Activated CD4-positive, alpha-beta T cell treated with anti-CD3 and anti-CD28 coated beads, Interleukin-2, amount 10 ng/mL, durations not matched to agents 24 days and 14 days (primary cell): ENCODE measurements at regions not wholly inside any gene's neighbourhood (a gene's known extent, or its start where the extent isn't known, plus 50 kb on each side); places are given as distances from the start of the nearest gene placed in this dataset.
"Not testable (repeated sequence)": the region's sequence is repeated elsewhere in the genome, so short reads cannot be mapped to it uniquely, and the experiment has no call there.

Experiments used
- DNase-seq: peaks from one replicate; pipeline ENCODE4 v3.0.0; 2022
- H3K27ac Mint-ChIP-seq: one replicate; pipeline ENCODE4 v1.8.0; 2022; ENCODE audit warnings: mild to moderate bottlenecking, mixed read lengths
- H3K27me3 Mint-ChIP-seq: one replicate; pipeline ENCODE4 v1.8.0; 2022; ENCODE audit warnings: mixed read lengths
- H3K36me3 Mint-ChIP-seq: one replicate; pipeline ENCODE4 v1.8.0; 2022; ENCODE audit warnings: low read depth, mild to moderate bottlenecking, mixed read lengths
- H3K4me1 Mint-ChIP-seq: one replicate; pipeline ENCODE4 v1.8.0; 2021; ENCODE audit warnings: mixed read lengths
- H3K4me3 Mint-ChIP-seq: one replicate; pipeline ENCODE4 v1.8.0; 2022; ENCODE audit warnings: mild to moderate bottlenecking, moderate library complexity, mixed read lengths
- H3K9me3 Mint-ChIP-seq: one replicate; pipeline ENCODE4 v1.8.0; 2021; ENCODE audit warnings: mixed read lengths
- intact Hi-C: fragments of 100-400 bp; cut with micrococcal nuclease; formaldehyde crosslinking; loops from one replicate; pipeline ENCODE4 v1.15.1; 2023

DNA sequence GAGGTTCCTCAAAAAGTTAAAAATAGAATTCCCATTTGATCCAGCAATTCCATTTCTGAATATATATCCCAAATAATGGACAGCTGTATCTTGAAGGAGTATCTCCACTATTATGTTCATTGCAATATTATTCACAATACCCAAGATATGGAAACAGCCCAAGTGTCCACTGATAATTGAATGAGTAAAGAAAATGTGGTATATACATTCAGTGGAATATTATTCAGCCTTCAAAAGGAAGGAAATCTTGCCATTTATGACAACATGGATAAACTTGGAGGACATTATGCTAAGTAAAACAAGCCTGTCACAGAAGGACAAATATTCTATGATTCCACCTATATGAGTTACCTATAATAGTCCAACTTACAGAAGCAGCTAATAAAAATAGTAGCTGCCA is 979.0 kb downstream of the SLC6A15 start:
- Mint-ChIP-seq H3K4me3 (no peak overlapping the region), H3K27ac (no peak overlapping the region), H3K27me3 (no peaks in the 10 kb centered on the region), H3K9me3 (no peaks in the 10 kb centered on the region), H3K36me3 (no peaks in the 10 kb centered on the region), H3K4me1 (no peaks in the 10 kb centered on the region)
- intact Hi-C loops: no loop called here
- DNase-seq: no peak

DNA sequence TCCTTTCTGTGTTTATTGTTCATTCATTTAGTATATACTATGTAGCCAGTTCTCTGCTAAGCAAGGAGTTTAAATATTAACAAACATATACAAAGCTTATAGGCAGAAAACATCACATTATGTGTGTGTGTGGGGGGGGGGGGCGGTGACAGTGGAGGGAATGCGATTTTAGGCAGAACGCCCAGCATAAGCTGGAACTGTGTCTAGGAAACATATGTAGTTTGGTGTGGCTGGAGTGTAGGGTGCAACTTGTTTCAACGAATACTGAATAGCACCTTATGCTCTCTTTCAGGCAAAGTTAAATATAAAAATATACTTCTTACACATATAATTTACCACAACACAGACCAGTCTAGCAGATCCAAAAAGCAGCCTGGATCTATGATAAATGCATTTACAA is 980.6 kb downstream of the SLC6A15 start:
- no peaks in the 10 kb centered on the region for H3K27me3 Mint-ChIP-seq

DNA sequence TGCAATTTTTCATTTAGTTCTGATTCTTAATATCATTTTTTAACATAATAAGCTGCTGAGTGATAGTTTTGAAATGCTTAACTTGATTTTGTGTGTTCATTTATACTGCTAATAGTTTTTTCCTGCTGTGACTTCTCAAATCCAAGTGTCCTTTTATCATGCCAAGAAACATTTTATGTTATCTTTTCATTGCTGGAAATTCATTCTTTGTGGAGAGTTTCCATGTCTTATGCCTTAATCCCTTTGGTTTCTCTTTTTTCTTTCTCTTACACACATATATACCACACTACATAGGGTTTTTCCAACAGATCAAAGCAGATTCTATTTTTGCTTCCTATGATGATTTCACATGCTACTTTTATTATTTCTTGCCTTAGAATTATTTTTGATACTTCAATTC is 981.1 kb downstream of the SLC6A15 start:
- H3K4me3 Mint-ChIP-seq: no peak overlapping the region
- no peaks in the 10 kb centered on the region for H3K4me1 Mint-ChIP-seq
- H3K36me3 Mint-ChIP-seq: no peaks in the 10 kb centered on the region
- intact Hi-C loops: no loop called here
- H3K27ac Mint-ChIP-seq: no peak overlapping the region
- DNase-seq: no peak
- H3K27me3 Mint-ChIP-seq: no peaks in the 10 kb centered on the region
- no peaks in the 10 kb centered on the region for H3K9me3 Mint-ChIP-seq

More for the DNA sequence above, 980.6 kb downstream of the SLC6A15 start:
- Mint-ChIP-seq H3K36me3 (no peaks in the 10 kb centered on the region), H3K4me3 (no peak overlapping the region), H3K4me1 (no peaks in the 10 kb centered on the region), H3K9me3 (no peaks in the 10 kb centered on the region), H3K27ac (no peak overlapping the region)
- intact Hi-C loops: no loop called here
- DNase-seq: no peak

DNA sequence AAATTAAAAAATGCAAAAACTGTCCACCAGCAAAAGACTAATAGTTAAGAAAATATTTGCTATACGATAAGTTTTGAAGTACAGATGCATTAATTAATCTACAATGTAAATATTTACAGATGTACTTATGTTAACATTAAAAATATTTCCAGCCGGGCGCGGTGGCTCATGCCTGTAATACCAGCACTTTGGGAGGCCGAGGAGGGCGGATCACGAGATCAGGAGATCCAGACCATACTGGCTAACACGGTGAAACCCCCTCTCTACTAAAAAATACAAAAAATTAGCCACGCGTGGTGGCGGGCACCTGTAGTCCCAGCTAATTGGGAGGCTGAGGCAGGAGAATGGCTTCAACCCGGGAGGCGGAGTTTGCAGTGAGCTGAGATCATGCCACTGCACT is 982.8 kb downstream of the SLC6A15 start:
- H3K27ac Mint-ChIP-seq, H3K27me3 Mint-ChIP-seq, H3K4me3 Mint-ChIP-seq: not testable (repeated sequence)

DNA sequence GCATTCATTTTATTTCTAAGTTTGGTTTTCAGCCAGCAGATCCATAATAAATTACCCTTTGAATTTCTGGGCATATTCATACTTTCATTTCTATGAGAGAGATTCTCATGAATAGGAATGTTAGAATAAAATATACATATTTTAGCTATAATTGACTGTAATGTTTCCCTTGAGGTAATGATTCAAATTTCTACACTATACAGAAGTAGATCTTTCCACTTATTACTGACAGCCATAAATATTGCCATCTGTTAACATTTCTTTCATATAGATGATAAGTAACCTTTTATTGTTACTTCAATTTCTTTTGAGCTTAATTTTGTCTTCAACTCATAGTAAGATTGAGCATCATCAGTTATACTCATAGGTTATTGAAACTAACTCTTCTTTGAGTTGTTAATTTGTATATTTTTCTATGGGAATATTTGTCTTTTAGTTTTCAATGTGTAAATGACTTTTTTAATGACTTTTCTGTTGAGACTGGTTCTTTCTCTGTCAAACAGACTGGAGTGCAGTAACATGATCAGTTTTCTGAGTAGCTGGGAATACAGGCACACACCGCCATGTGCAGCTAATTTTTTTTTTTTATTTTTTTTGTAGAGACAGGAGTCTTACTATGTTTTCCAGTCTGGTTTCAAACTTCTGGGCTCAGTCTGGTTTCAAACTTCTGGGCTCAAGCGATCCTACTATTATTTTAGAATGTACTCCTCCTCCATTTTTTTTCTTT is 991.6 kb downstream of the SLC6A15 start:
- Mint-ChIP-seq H3K36me3 (no peaks in the 10 kb centered on the region), H3K4me1 (no peaks in the 10 kb centered on the region), H3K4me3 (no peak overlapping the region), H3K27ac (no peak overlapping the region), H3K9me3 (no peaks in the 10 kb centered on the region), H3K27me3 (no peaks in the 10 kb centered on the region)
- intact Hi-C loops: no loop called here
- no peak for DNase-seq

More for the DNA sequence above, 982.8 kb downstream of the SLC6A15 start:
- intact Hi-C loops, H3K36me3 Mint-ChIP-seq, DNase-seq, H3K9me3 Mint-ChIP-seq, H3K4me1 Mint-ChIP-seq: not testable (repeated sequence)

DNA sequence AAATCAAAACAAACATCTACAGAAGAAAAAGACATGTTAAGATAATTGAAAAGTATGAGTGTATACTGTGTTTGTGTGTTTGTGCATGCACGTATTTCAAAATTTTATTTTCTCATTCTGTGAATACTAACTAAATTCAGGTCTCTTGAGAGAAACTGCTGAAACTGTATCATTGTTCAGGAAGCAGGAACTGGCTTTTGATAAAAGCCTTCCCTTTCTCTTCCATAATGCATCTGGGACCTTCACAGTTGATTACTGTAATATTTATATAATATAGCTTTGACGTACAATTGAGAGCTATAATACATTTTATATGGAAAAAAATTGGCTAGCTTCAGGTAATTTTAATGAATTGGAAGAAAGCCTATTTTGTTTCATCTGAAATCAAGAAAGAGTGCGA is 993.5 kb downstream of the SLC6A15 start:
- no peaks in the 10 kb centered on the region for H3K4me1 Mint-ChIP-seq
- no peak overlapping the region for H3K27ac Mint-ChIP-seq
- no peaks in the 10 kb centered on the region for H3K9me3 Mint-ChIP-seq
- intact Hi-C loops: no loop called here
- no peak overlapping the region for H3K4me3 Mint-ChIP-seq
- H3K36me3 Mint-ChIP-seq: no peaks in the 10 kb centered on the region
- no peak for DNase-seq
- no peaks in the 10 kb centered on the region for H3K27me3 Mint-ChIP-seq

DNA sequence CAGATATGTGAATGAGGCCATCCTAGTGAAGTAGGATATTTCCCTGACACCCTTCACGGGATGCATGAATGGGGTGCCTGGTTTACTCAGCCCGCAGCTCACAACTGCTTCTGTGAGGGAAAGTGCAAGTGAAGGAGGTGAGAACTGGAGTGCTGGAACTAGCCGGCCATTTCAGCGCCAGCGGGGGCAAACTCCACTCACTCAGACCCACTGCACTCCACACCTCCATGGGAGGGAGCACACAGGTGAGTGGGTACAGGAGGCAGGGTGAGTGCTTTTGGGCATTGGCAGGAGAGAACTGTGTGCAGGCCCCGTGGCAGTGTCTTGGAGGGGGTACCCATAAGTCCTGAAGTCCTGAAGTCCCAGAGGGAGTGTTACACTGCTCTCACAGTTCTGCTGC is 1008.4 kb downstream of the SLC6A15 start:
- H3K36me3 Mint-ChIP-seq: no peaks in the 10 kb centered on the region
- H3K4me1 Mint-ChIP-seq: no peaks in the 10 kb centered on the region
- H3K4me3 Mint-ChIP-seq: no peak overlapping the region
- no peak for DNase-seq
- H3K9me3 Mint-ChIP-seq: peaks cover 14% of the 10 kb centered on the region
- H3K27me3 Mint-ChIP-seq: no peaks in the 10 kb centered on the region
- intact Hi-C loops: no loop called here
- H3K27ac Mint-ChIP-seq: no peak overlapping the region

DNA sequence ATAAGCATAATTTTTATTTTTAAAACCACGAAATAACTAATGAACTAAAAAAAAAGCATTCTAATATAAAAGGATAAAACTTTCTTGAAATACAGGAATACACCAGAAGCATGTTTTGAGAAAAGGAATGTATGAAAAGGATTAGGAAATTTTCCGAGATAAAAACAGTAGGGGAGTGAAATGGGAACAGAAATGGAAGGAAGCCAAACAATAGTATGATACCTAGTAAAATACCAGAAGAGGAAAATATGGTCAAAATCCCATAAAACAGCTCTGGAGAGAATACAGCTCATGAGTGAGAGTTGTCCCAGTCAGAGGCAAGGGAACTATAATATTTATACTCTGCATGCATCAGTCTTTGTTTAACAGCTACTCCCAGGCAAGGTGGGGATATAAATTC is 1016.2 kb downstream of the SLC6A15 start:
- Mint-ChIP-seq H3K27me3 (no peaks in the 10 kb centered on the region), H3K4me3 (no peak overlapping the region), H3K9me3 (peaks cover 9% of the 10 kb centered on the region), H3K27ac (no peak overlapping the region), H3K36me3 (no peaks in the 10 kb centered on the region), H3K4me1 (no peaks in the 10 kb centered on the region)
- intact Hi-C loops: no loop called here
- no peak for DNase-seq

DNA sequence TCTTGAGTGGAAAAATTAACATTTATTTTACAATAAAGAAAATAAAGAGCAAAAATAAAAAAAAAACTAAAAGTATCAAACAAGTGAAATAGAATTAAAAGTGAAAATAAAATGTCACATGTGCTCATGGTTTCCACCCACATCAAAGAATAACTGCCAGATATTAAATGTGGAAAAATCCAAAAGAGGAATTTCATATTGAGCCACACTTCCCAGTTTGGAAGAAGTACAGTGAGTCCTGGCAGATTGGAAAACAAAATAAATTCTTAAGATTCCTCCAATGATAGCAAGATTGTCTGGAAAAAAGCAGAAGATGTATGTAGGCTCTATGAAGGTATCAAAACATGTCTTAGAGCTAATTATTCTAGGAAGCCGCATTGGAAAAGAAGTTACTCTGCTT is 1019.5 kb downstream of the SLC6A15 start:
- intact Hi-C loops: no loop called here
- Mint-ChIP-seq H3K4me1 (no peaks in the 10 kb centered on the region), H3K9me3 (no peaks in the 10 kb centered on the region), H3K36me3 (no peaks in the 10 kb centered on the region), H3K4me3 (no peak overlapping the region), H3K27me3 (no peaks in the 10 kb centered on the region), H3K27ac (no peak overlapping the region)
- no peak for DNase-seq

DNA sequence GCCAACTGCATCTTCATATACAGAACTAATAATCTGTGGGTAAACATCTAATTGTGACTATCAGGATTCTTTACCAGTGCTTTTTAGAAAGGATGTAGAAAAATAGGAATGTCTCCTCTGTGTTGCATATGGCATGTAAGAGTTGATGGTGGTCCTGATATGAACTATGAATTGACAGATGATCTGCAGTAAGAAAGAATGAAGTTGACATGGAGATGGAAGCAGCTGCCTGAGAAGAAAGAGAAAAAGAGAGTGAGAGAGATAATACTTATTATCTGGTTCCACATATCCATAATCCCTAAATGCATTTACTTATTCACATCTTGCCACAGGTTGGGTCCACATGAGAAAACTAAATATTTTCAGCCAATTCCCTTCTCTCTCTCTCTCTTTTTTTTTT is 1022.9 kb downstream of the SLC6A15 start:
- Mint-ChIP-seq H3K27me3 (no peaks in the 10 kb centered on the region), H3K27ac (no peak overlapping the region), H3K9me3 (no peaks in the 10 kb centered on the region), H3K4me1 (no peaks in the 10 kb centered on the region), H3K4me3 (no peak overlapping the region), H3K36me3 (no peaks in the 10 kb centered on the region)
- DNase-seq: no peak
- intact Hi-C loops: no loop called here

DNA sequence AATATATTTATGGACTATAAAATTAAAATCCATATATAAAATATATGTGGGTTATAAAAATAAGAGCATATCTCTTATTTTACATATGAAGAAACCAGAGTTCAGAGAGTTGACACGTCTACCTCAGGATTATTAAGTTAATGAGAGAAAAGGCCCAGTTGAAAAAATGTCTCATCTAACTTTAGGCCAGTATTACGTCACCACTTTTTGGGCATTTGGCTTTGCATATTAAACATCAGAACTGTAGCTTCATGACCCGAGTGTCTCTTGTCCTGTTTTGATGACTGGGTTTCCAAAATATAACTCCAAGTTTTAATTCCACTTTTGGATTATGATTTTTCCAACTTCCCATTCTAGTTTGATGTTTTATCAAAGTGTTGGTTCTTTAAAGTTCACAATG is 1026.1 kb downstream of the SLC6A15 start:
- no peaks in the 10 kb centered on the region for H3K9me3 Mint-ChIP-seq
- H3K36me3 Mint-ChIP-seq: no peaks in the 10 kb centered on the region
- H3K4me1 Mint-ChIP-seq: no peaks in the 10 kb centered on the region
- H3K27ac Mint-ChIP-seq: no peak overlapping the region
- intact Hi-C loops: no loop called here
- H3K27me3 Mint-ChIP-seq: no peaks in the 10 kb centered on the region
- H3K4me3 Mint-ChIP-seq: no peak overlapping the region
- no peak for DNase-seq

DNA sequence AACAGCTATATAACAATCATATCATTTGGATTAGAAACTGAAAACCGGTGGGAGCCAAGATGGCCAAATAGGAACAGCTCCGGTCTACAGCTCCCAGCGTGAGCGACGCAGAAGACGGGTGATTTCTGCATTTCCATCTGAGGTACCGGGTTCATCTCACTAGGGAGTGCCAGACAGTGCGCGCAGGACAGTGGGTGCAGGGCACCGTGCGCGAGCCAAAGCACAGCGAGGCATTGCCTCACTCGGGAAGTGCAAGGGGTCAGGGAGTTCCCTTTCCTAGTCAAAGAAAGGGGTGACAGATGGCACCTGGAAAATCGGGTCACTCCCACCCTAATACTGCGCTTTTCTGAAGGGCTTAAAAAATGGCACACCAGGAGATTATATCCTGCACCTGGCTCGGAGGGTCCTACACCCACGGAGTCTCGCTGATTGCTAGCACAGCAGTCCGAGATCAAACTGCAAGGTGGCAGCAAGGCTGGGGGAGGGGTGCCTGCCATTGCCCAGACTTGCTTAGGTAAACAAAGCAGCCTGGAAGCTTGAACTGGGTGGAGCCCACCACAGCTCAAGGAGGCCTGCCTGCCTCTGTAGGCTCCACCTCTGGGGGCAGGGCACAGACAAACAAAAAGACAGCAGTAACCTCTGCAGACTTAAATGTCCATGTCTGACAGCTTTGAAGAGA is 1041.5 kb downstream of the SLC6A15 start:
- H3K27ac Mint-ChIP-seq, H3K36me3 Mint-ChIP-seq, H3K27me3 Mint-ChIP-seq, intact Hi-C loops, H3K4me1 Mint-ChIP-seq, H3K4me3 Mint-ChIP-seq, H3K9me3 Mint-ChIP-seq, DNase-seq: not testable (repeated sequence)

DNA sequence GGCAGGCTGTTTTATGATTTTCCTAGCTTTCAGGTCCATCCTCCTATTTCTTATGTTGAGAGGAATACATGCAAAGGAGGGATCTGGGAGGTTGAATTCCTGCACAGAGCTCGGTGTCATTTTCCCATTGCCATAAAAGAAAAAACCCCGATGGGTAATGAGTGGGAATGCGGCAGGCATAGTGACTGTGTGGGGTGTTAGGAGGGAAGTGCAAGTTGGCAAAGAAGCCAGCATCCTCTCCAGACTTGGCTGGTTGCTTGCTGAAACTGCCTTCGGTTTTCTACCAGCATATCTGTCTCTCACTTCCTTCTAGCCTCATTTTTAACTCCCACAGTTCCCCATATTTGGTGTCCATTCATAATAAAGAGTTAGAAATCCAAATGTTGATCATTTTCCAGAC is 1046.1 kb downstream of the SLC6A15 start:
- Mint-ChIP-seq H3K4me3 (no peak overlapping the region), H3K27ac (no peak overlapping the region), H3K27me3 (no peaks in the 10 kb centered on the region), H3K36me3 (no peaks in the 10 kb centered on the region), H3K9me3 (no peaks in the 10 kb centered on the region), H3K4me1 (no peaks in the 10 kb centered on the region)
- intact Hi-C loops: no loop called here
- no peak for DNase-seq

DNA sequence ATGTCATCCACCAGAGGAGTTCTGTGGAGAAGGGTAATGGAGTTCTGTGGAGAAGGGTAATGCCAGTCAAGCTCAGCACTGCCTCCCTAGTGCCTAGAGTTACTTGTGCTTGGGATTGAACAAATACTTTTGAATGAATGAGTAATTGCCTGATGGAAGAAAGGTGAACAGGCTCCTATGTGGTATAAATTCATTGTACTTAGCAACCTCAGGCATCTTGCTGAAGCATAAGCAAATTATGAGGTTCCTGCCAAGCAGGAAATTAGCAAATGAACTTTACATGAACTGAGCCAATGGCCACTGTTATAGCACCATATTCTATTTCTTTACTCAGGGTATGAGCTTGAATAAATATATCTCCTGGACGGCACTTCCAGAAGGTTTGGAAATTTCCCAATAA is 1047.2 kb downstream of the SLC6A15 start:
- no peak for DNase-seq
- Mint-ChIP-seq H3K9me3 (no peaks in the 10 kb centered on the region), H3K4me1 (no peaks in the 10 kb centered on the region), H3K4me3 (no peak overlapping the region), H3K27me3 (no peaks in the 10 kb centered on the region), H3K27ac (no peak overlapping the region), H3K36me3 (no peaks in the 10 kb centered on the region)
- intact Hi-C loops: no loop called here

DNA sequence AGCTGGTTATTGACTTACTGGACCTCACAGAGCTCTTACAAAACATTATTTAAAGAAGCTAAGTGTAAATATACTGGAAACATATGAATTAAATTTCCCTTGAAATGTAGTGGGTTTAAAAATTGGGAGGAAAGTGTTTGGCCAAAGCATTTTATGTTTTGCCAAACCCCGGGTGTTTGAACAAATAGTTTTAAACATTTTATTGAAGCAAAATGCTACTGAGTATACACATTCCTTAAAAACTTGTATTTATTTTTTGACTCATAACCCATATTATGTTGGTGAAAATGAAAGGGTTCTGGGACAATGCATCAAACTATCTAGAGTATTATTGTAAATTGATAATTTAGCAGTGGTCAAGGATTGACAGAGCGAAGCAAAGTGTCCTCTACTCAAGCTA is 1048.5 kb downstream of the SLC6A15 start:
- H3K4me1 Mint-ChIP-seq: no peaks in the 10 kb centered on the region
- DNase-seq: no peak
- no peak overlapping the region for H3K4me3 Mint-ChIP-seq
- H3K27me3 Mint-ChIP-seq: no peaks in the 10 kb centered on the region
- no peaks in the 10 kb centered on the region for H3K36me3 Mint-ChIP-seq
- H3K27ac Mint-ChIP-seq: no peak overlapping the region
- intact Hi-C loops: no loop called here
- no peaks in the 10 kb centered on the region for H3K9me3 Mint-ChIP-seq
